Loucy (cell line): ENCODE measurements at regions not wholly inside any gene's neighbourhood (a gene's known extent, or its start where the extent isn't known, plus 50 kb on each side); places are given as distances from the start of the nearest gene placed in this dataset.
"Not testable (repeated sequence)": the region's sequence is repeated elsewhere in the genome, so short reads cannot be mapped to it uniquely, and the experiment has no call there.

Source experiments
- CTCF ChIP-seq: fragments of 200-600 bp; sonication (generic); conservative IDR thresholded peaks from 2 replicates; pipeline ENCODE4 v1.5.1; 2014; ENCODE audit warnings: mild to moderate bottlenecking, antibody characterized with exemption, low read length
- EZH2phosphoT487 ChIP-seq: fragments of 200-600 bp; IDR thresholded peaks from 2 replicates; pipeline ENCODE4 v1.6.1; 2018; ENCODE audit warnings: antibody characterized with exemption, mild to moderate bottlenecking, moderate library complexity, borderline replicate concordance

DNA sequence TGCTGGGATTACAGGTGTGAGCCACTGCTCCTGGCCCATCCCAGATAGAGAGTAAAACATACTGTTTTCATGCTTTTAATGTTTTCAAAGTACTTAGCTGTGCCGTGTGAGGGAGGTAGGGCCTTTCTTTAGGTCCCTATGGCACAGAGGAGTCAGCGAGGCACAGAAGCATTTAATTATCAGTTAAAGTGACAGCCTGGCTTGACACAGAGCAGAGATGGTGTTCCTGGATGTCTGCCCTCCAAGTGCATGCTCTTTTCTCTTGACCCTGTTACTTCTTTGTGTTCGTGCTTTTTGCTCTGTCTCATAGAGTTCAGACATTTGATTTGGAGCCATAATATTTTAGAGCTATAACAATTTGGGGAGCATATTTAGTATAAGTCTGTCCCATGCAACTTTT lies 199.5 kb downstream of the ANKRD36 start:
- TF ChIP-seq CTCF, EZH2phosphoT487: not testable (repeated sequence)
